Fibroblast of lung (primary cell): ENCODE measurements at regions not wholly inside any gene's neighbourhood (a gene's known extent, or its start where the extent isn't known, plus 50 kb on each side); places are given as distances from the start of the nearest gene placed in this dataset.

Source experiments
- DNase-seq, 2 donors: peaks; one replicate each; pipeline versions ENCODE4 v3.0.0 to v3.0.0-alpha.2; 2010; ENCODE audit warnings: low read depth in 2 of 2
- H2AFZ ChIP-seq: 2 replicates; pipeline ENCODE4 v1.5.1; 2012; ENCODE audit warnings: low read length, control low read depth, inconsistent platforms
- H3K27ac ChIP-seq: 2 replicates; pipeline ENCODE4 v1.5.1; 2011; ENCODE audit warnings: low read length, control low read depth; ENCODE audit not compliant: insufficient read depth
- H3K27me3 ChIP-seq: 2 replicates; pipeline ENCODE4 v1.5.1; 2011; ENCODE audit warnings: mild to moderate bottlenecking, low read length; ENCODE audit not compliant: control insufficient read depth, insufficient read depth
- H3K36me3 ChIP-seq: 2 replicates; pipeline ENCODE4 v1.5.1; 2011; ENCODE audit warnings: low read length; ENCODE audit not compliant: control insufficient read depth, insufficient read depth
- H3K4me1 ChIP-seq: 2 replicates; pipeline ENCODE4 v1.5.1; 2011; ENCODE audit warnings: low read length; ENCODE audit not compliant: control insufficient read depth, insufficient read depth; ENCODE audit errors: extremely low read depth
- H3K4me2 ChIP-seq: 2 replicates; pipeline ENCODE4 v1.5.1; 2011; ENCODE audit warnings: low read length, control low read depth; ENCODE audit not compliant: insufficient read depth; ENCODE audit errors: extremely low read depth
- H3K4me3 ChIP-seq, 4 experiments: fragments of 200-600 bp in 1 of 4; sonication (generic) in 1 of 4; replicated peaks in 1 of 4; 2 replicates each; pipeline ENCODE4 v1.5.1; 2011 to 2016; ENCODE audit warnings: low read length in 4 of 4, low read depth in 3 of 4, mild to moderate bottlenecking in 3 of 4, control low read depth in 2 of 4, inconsistent platforms in 1 of 4, mixed read lengths in 1 of 4; ENCODE audit not compliant: insufficient read depth in 1 of 4; ENCODE audit errors: control extremely low read depth in 1 of 4
- H3K79me2 ChIP-seq: 2 replicates; pipeline ENCODE4 v1.5.1; 2012; ENCODE audit warnings: mild to moderate bottlenecking, low read length, inconsistent platforms; ENCODE audit not compliant: control insufficient read depth, insufficient read depth
- H3K9ac ChIP-seq: 2 replicates; pipeline ENCODE4 v1.5.1; 2011; ENCODE audit warnings: mild to moderate bottlenecking, low read length, control low read depth; ENCODE audit not compliant: insufficient read depth
- H3K9me3 ChIP-seq: 2 replicates; pipeline ENCODE4 v1.5.1; 2012; ENCODE audit warnings: low read depth, low read length; ENCODE audit not compliant: control insufficient read depth, insufficient read depth
- H4K20me1 ChIP-seq: 2 replicates; pipeline ENCODE4 v1.5.1; 2011; ENCODE audit warnings: low read length; ENCODE audit not compliant: control insufficient read depth, insufficient read depth; ENCODE audit errors: extremely low read depth
- EZH2 ChIP-seq: IDR thresholded peaks from 2 replicates; pipeline ENCODE4 v1.5.1; 2012; ENCODE audit warnings: low read length, control low read depth, mild to moderate bottlenecking; ENCODE audit errors: missing control alignments
- TF ChIP-seq, protein P1 (sequence below), 2 donors: IDR thresholded peaks in 1 of 2; conservative IDR thresholded peaks in 1 of 2; 1 replicate in 1 of 2; 2 replicates in 1 of 2; pipeline ENCODE4 v1.5.1; 2011 to 2012; ENCODE audit warnings: low read length in 2 of 2, control low read depth in 1 of 2, inconsistent platforms in 1 of 2, low read depth in 1 of 2, mild to moderate bottlenecking in 1 of 2

DNA sequence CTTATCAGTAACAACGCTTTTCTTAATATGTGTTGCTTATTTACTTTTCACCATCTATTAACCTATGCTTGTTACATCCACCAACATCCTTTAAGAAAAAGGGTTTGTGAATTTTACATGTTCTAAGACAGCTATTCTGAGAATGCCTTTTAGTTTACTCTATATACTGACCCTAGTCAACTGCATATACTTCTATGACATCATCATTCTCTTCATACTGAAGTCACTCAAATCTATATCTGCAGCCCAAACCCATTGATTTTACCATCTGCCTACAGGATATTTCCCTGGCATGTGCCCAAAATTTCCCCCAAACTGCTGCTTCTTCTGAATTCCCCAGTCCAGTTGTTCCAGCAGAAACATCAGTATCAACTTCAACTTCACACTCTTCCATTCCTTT is 94.6 kb upstream of the FAM204A start:
- H3K4me3 ChIP-seq, result no peak overlapping the region
- TF ChIP-seq EZH2, result no peak
- TF ChIP-seq, protein P1, sequence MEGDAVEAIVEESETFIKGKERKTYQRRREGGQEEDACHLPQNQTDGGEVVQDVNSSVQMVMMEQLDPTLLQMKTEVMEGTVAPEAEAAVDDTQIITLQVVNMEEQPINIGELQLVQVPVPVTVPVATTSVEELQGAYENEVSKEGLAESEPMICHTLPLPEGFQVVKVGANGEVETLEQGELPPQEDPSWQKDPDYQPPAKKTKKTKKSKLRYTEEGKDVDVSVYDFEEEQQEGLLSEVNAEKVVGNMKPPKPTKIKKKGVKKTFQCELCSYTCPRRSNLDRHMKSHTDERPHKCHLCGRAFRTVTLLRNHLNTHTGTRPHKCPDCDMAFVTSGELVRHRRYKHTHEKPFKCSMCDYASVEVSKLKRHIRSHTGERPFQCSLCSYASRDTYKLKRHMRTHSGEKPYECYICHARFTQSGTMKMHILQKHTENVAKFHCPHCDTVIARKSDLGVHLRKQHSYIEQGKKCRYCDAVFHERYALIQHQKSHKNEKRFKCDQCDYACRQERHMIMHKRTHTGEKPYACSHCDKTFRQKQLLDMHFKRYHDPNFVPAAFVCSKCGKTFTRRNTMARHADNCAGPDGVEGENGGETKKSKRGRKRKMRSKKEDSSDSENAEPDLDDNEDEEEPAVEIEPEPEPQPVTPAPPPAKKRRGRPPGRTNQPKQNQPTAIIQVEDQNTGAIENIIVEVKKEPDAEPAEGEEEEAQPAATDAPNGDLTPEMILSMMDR (conservative IDR thresholded peaks at IDR 0.05 in 1 of 2, IDR thresholded peaks at IDR 0.05 in 1 of 2; ENCODE audit: low read depth in 1 of 2, low read length in 2 of 2), result no peak
- no peaks in the 10 kb centered on the region for H3K4me1 ChIP-seq
- no peaks in the 10 kb centered on the region for H3K9me3 ChIP-seq
- no peak overlapping the region for H2AFZ ChIP-seq
- no peaks in the 10 kb centered on the region for H3K79me2 ChIP-seq
- no peak overlapping the region for H3K9ac ChIP-seq
- no peak overlapping the region for H3K27ac ChIP-seq
- H4K20me1 ChIP-seq, result no peaks in the 10 kb centered on the region
- DNase-seq, result no peak
- H3K36me3 ChIP-seq, result no peaks in the 10 kb centered on the region
- no peaks in the 10 kb centered on the region for H3K27me3 ChIP-seq
- H3K4me2 ChIP-seq, result no peak overlapping the region

DNA sequence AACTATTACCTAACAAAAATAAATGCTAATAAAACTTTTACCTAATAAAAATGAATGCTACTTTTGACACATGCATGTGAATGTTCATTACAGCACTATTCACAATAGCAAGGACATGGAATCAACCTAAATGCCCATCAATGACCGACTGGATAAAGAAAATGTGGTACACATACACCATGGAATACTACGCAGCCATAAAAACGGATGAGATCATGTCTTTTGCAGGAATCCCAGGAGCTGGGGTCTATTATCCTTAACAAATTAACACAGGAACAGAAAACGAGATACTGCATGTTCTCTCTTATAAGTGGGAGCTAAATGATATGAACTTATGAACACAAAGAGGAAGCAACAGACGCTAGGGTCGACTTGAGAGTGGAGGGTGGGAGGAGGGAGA is 88.1 kb upstream of the FAM204A start:
- Histone ChIP-seq H3K4me2 (no peak overlapping the region), H3K4me3 (no peak overlapping the region), H3K4me1 (no peaks in the 10 kb centered on the region), H3K27me3 (no peaks in the 10 kb centered on the region), H3K27ac (no peak overlapping the region), H3K36me3 (no peaks in the 10 kb centered on the region), H3K79me2 (no peaks in the 10 kb centered on the region), H3K9ac (no peak overlapping the region), H4K20me1 (no peaks in the 10 kb centered on the region), H3K9me3 (no peaks in the 10 kb centered on the region), H2AFZ (no peak overlapping the region)
- TF ChIP-seq, protein P1 (conservative IDR thresholded peaks at IDR 0.05 in 1 of 2, IDR thresholded peaks at IDR 0.05 in 1 of 2; ENCODE audit: low read depth in 1 of 2, low read length in 2 of 2), result no peak
- TF ChIP-seq EZH2, result no peak
- no peak for DNase-seq

DNA sequence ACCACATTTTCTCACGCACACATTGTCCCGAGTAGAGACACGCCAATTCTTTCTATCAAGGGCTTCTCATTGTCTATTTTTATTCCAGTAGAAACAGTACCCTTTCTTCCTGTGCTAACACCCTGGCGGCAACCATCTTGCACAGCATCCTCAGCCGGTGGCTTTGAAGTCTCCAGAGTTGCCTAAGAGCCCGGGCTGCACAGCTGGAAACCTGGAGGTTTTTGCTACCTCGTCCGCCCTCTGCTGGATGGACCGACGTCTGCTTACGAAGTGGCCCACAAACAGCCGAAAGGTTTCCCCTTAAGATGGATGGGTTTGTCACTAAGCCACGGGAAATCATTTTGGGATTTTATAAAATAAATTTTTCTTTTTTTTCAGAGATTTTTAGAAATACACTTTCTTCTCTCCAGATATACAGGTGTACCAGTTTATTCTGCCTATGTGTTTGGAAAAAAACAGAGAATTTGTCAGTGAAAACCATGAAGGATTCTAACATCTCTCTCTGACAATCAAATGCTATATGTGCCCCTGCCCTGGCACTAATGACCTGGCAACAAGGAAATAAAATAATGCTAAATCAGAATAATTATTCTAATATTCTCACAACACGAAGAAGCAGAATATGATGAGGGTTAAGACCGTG is 81.8 kb upstream of the FAM204A start:
- no peak overlapping the region for H3K4me2 ChIP-seq
- H3K27me3 ChIP-seq, result no peaks in the 10 kb centered on the region
- H3K4me3 ChIP-seq, result no peak overlapping the region
- DNase-seq, result peak; percentile 78 to 81
- H3K36me3 ChIP-seq, result no peaks in the 10 kb centered on the region
- no peaks in the 10 kb centered on the region for H4K20me1 ChIP-seq
- no peaks in the 10 kb centered on the region for H3K79me2 ChIP-seq
- no peak for TF ChIP-seq EZH2
- TF ChIP-seq, protein P1 (conservative IDR thresholded peaks at IDR 0.05 in 1 of 2, IDR thresholded peaks at IDR 0.05 in 1 of 2; ENCODE audit: low read depth in 1 of 2, low read length in 2 of 2), result peak; percentile 79 to 80
- no peaks in the 10 kb centered on the region for H3K4me1 ChIP-seq
- H3K27ac ChIP-seq, result no peak overlapping the region
- no peak overlapping the region for H2AFZ ChIP-seq
- no peaks in the 10 kb centered on the region for H3K9me3 ChIP-seq
- no peak overlapping the region for H3K9ac ChIP-seq
